Brain microvascular endothelial cell (primary cell): ENCODE measurements at regions not wholly inside any gene's neighbourhood (a gene's known extent, or its start where the extent isn't known, plus 50 kb on each side); places are given as distances from the start of the nearest gene placed in this dataset.
"Not testable (repeated sequence)": the region's sequence is repeated elsewhere in the genome, so short reads cannot be mapped to it uniquely, and the experiment has no call there.

ENCODE experiments used
- DNase-seq: peaks from one replicate; pipeline ENCODE4 v3.0.0-alpha.2; 2020
- H3K27ac ChIP-seq: fragments of 250-450 bp; sonication (Bioruptor Pico); 2 replicates; pipeline ENCODE4 v1.5.1; 2020; ENCODE audit warnings: mild to moderate bottlenecking, moderate library complexity
- H3K27me3 ChIP-seq: fragments of 250-450 bp; sonication (Bioruptor Pico); replicated peaks from 2 replicates; pipeline ENCODE4 v1.5.1; 2020; ENCODE audit warnings: mild to moderate bottlenecking
- H3K36me3 ChIP-seq: fragments of 250-450 bp; sonication (Bioruptor Pico); replicated peaks from 2 replicates; pipeline ENCODE4 v1.5.1; 2020; ENCODE audit warnings: mild to moderate bottlenecking
- H3K4me3 ChIP-seq: 2 replicates; pipeline ENCODE4 v1.5.1; 2011; ENCODE audit warnings: low read depth, mild to moderate bottlenecking, control low read depth, low read length, moderate library complexity
- in situ Hi-C: cut with HindIII; loops from 2 replicates; pipeline ENCODE4 v1.10.0; 2017; ENCODE audit warnings: low sequenced_read_pairs, low pct_ligation_motif_present
- TF ChIP-seq, protein P1 (sequence below): IDR thresholded peaks from 2 replicates; pipeline ENCODE4 v1.5.1; 2011; ENCODE audit warnings: low read depth, mild to moderate bottlenecking, moderate library complexity, low read length, control low read depth, inconsistent platforms; ENCODE audit errors: missing control alignments

DNA sequence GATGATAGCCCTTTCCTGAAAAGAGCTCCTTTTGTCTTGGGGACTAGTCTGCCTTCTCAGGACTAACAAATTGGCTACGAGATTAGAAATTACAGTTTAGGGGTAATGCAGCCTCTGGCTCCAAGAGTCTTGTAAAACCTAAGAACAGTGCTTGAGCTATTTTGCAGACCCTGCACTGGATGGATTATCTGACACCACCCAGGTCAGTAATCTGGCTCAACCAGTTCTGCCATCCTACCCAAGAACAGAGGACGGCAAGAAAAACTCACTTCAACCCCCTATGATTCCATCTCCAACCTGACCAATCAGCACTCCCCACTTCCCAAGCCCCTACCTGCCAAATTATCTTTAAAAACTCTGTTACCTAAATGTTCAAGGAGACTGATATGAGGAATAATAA is 225.1 kb downstream of the FAM47A start:
- in situ Hi-C loops, result no loop called here
- Histone ChIP-seq H3K27ac (no peak overlapping the region), H3K4me3 (no peak overlapping the region), H3K27me3 (no peaks in the 10 kb centered on the region), H3K36me3 (no peaks in the 10 kb centered on the region)
- TF ChIP-seq, protein P1, sequence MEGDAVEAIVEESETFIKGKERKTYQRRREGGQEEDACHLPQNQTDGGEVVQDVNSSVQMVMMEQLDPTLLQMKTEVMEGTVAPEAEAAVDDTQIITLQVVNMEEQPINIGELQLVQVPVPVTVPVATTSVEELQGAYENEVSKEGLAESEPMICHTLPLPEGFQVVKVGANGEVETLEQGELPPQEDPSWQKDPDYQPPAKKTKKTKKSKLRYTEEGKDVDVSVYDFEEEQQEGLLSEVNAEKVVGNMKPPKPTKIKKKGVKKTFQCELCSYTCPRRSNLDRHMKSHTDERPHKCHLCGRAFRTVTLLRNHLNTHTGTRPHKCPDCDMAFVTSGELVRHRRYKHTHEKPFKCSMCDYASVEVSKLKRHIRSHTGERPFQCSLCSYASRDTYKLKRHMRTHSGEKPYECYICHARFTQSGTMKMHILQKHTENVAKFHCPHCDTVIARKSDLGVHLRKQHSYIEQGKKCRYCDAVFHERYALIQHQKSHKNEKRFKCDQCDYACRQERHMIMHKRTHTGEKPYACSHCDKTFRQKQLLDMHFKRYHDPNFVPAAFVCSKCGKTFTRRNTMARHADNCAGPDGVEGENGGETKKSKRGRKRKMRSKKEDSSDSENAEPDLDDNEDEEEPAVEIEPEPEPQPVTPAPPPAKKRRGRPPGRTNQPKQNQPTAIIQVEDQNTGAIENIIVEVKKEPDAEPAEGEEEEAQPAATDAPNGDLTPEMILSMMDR, result no peak
- no peak for DNase-seq

DNA sequence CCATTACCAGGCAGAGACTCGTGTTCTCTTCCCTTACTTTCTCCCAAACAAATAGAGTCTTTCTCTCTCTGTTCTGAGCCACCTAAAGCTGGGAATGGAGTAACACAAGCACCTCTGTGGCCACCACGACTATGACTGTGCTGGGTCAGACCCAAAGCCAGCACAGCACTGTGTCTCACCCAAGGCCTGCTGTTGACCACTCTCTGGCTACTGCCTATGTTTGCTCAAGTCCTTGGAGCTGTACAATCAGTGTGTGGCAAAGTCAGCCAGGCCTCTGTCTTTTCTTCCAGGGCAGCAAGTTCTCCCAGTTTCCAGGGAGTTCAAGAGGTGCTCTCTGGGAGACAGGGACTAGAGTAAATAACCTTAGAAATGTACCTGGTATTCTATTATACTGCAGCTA is 239.4 kb downstream of the FAM47A start:
- Histone ChIP-seq H3K27ac (no peak overlapping the region), H3K36me3 (no peaks in the 10 kb centered on the region), H3K27me3 (no peaks in the 10 kb centered on the region), H3K4me3 (no peak overlapping the region)
- in situ Hi-C loops, result no loop called here
- DNase-seq, result no peak
- TF ChIP-seq, protein P1, result no peak

DNA sequence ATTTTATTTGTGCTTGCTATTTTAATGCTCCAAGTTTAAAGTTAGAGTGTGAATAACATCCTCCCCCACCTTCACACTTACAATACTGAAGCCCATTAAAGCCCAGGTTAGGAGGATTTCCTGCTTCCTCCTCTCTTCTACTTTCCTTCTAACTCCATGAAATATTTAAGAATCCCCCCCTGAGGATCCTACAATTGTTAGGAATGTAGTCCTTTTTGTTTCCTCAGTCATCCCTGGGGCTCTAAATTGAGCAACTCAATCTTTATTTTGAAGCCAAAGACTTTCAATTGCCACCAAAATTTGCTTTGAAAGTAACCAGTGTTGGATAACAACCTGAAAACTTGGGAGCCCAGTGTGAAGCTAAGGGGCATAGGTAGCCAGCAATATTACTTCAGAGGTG is 276.9 kb downstream of the FAM47A start:
- in situ Hi-C loops, result no loop called here

DNA sequence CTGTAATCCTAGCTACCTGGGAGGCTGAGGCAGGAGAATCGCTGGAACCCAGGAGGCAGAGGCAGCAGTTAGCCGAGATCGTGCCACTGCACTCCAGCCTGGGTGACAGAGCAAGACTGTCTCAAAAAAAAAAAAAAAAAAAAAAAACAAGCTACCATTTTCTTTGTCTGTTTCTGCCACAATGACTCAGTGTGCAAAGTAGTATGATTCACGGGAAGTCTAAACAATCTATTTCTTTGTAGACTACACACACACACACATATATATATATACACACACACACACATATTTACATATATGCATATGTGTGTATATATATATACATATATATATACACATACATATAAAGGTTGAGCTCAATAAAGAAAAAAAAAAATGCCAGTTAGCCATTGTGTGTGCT is 280.0 kb downstream of the FAM47A start:
- DNase-seq, in situ Hi-C loops, H3K27me3 ChIP-seq, H3K27ac ChIP-seq, H3K36me3 ChIP-seq, H3K4me3 ChIP-seq: not testable (repeated sequence)

More for the DNA sequence above, 276.9 kb downstream of the FAM47A start:
- no peak for DNase-seq
- TF ChIP-seq, protein P1, result no peak
- Histone ChIP-seq H3K4me3 (no peak overlapping the region), H3K36me3 (no peaks in the 10 kb centered on the region), H3K27me3 (no peaks in the 10 kb centered on the region), H3K27ac (no peak overlapping the region)

DNA sequence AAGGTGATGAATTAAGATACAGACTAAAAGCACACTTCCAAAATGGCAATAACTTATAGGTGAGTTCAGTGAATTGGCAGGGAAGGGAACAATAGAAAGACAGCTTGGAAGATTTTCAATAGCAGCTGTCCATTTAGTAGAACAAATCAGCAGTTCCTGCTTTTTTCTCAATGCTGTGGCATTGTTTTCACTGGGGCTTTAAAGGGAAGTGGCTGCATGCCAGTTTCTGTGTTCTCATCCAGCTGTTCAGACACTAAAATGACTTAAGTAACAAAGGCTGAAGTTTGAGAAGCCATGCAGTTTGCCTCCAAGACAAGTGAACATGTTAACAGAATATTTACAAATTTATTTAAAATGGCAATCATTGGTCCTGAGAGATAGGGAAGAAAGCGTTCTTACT is 291.9 kb downstream of the FAM47A start:
- in situ Hi-C loops, result no loop called here
- no peaks in the 10 kb centered on the region for H3K36me3 ChIP-seq
- TF ChIP-seq, protein P1, result no peak
- DNase-seq, result no peak
- no peaks in the 10 kb centered on the region for H3K27me3 ChIP-seq
- H3K4me3 ChIP-seq, result no peak overlapping the region
- H3K27ac ChIP-seq, result no peak overlapping the region

DNA sequence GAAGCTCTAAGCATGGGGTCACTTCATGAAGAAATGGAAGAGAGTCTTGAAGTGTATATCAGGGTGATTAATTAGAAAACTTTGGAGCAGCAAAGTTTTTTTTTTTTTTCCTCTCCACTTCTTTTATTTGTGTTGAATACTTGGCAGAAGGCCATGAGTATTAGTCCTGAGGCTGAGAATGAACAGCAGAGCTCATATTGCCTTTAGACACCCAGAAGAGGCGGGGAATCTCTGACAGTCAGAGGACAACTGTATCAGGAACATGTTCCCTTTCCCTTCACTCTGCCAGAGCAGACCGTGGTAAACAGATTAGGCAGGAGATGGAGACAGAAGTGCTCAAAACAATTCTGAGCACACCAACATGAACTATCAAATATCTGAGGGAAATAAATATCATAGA is 300.9 kb downstream of the FAM47A start:
- no peak for DNase-seq
- Histone ChIP-seq H3K36me3 (no peaks in the 10 kb centered on the region), H3K27me3 (no peaks in the 10 kb centered on the region), H3K27ac (no peak overlapping the region), H3K4me3 (no peak overlapping the region)
- in situ Hi-C loops, result no loop called here
- TF ChIP-seq, protein P1, result no peak
